ENCODE measurements at regions not wholly inside any gene's neighbourhood (a gene's known extent, or its start where the extent isn't known, plus 50 kb on each side); places are given as distances from the start of the nearest gene placed in this dataset.

GRCh38 chr2:16278421-16279200 lies 338.3 kb downstream of the MYCN start:
- no peak for TF ChIP-seq POLR2AphosphoS5 (IDR thresholded peaks at IDR 0.05; ENCODE audit: low read depth, low read length)

- TF ChIP-seq POLR2AphosphoS5 (IDR thresholded peaks at IDR 0.05; ENCODE audit: low read depth, low read length) (no peak), REST (IDR thresholded peaks at IDR 0.05; ENCODE audit: insufficient read depth in 1 of 2, low read depth in 2 of 2, low read length in 2 of 2) (0 out of 4 replicates have a peak, but pooled peaks of 1 of the 2 experiments have one; percentile 13)
Measured at GRCh38 chr2:16277117-16277516, 336.8 kb downstream of the MYCN start.

- TF ChIP-seq TAF1 (IDR thresholded peaks at IDR 0.05; ENCODE audit: borderline replicate concordance, insufficient read depth, low read length) (no peak), SIN3A (IDR thresholded peaks at IDR 0.05; ENCODE audit: borderline replicate concordance, insufficient read depth, low read length) (no peak), POLR2AphosphoS5 (IDR thresholded peaks at IDR 0.05; ENCODE audit: low read depth, low read length) (no peak)
Measured at GRCh38 chr2:16275661-16276060, 335.3 kb downstream of the MYCN start.

DNA sequence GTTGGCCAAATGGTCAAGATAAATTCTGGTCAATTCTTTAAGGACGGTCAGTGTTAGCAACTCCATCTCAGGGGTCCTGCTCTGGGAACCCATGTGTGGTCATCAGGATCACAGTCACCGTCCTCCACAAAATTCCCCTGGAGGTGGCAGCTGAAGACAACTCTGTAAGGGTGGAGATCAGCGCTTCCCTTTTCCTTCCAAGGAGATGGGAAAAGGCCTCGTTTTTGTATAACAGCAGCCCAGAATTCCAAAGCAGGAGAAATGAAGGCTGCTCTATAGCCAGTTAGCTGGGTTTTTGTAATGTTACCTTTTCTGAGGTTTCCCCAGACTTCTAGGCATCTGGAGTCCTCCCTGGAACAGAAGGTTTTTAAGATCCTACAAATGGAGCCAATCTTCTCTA lies 334.8 kb downstream of the MYCN start:
- TF ChIP-seq FOXP2 (optimal IDR thresholded peaks at IDR 0.05; ENCODE audit: borderline replicate concordance, extremely low read depth, extremely low read length, insufficient read depth) (no peak), POLR2AphosphoS5 (IDR thresholded peaks at IDR 0.05; ENCODE audit: low read depth, low read length) (no peak), REST (IDR thresholded peaks at IDR 0.05; ENCODE audit: insufficient read depth in 1 of 2, low read depth in 2 of 2, low read length in 2 of 2) (no peak), TAF1 (IDR thresholded peaks at IDR 0.05; ENCODE audit: borderline replicate concordance, insufficient read depth, low read length) (no peak)

GRCh38 chr2:16273111-16273510 lies 332.8 kb downstream of the MYCN start:
- TF ChIP-seq SIN3A (IDR thresholded peaks at IDR 0.05; ENCODE audit: borderline replicate concordance, insufficient read depth, low read length) (no peak), FOXP2 (optimal IDR thresholded peaks at IDR 0.05; ENCODE audit: borderline replicate concordance, extremely low read depth, extremely low read length, insufficient read depth) (no peak), TAF1 (IDR thresholded peaks at IDR 0.05; ENCODE audit: borderline replicate concordance, insufficient read depth, low read length) (no peak), POLR2AphosphoS5 (IDR thresholded peaks at IDR 0.05; ENCODE audit: low read depth, low read length) (no peak), REST (IDR thresholded peaks at IDR 0.05; ENCODE audit: insufficient read depth in 1 of 2, low read depth in 2 of 2, low read length in 2 of 2) (no peak)

DNA sequence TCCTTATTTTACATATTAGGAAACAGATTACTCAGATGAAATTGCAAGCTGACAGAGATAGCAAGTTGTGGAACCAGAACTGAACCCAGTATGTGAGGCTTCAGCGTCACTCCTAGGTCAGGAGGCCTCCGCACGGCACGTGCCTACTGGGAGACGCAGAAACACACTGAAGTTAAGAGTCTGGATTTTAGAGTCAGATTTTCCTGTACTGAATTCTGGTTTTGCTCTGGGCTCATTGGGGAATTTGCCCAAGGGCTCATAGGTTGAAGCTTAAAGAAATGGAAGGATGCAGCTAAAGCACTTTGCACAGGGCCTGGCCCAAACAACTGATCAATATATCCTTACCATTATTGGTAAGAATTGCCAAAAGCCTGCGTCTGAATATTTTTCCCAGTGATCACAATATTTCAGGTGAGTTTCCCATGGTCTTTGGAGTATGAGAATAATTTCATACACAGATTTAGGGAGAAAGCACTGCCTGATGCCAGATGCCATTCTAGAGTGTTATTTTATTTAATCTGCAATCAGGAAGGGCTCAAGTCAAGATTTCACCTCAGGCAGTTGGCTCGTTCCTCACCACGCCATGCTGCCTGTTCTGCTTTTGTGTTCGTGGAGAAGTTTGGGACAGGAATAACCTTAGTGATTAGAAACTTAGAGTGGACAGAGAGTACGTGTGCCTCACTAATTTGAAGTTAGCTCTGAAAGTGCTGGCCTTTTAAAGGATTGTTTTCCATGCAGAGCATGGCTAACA lies 331.9 kb downstream of the MYCN start:
- TF ChIP-seq TAF1 (IDR thresholded peaks at IDR 0.05; ENCODE audit: borderline replicate concordance, insufficient read depth, low read length) (no peak), SIN3A (IDR thresholded peaks at IDR 0.05; ENCODE audit: borderline replicate concordance, insufficient read depth, low read length) (no peak), REST (IDR thresholded peaks at IDR 0.05; ENCODE audit: insufficient read depth in 1 of 2, low read depth in 2 of 2, low read length in 2 of 2) (no peak), FOXP2 (optimal IDR thresholded peaks at IDR 0.05; ENCODE audit: borderline replicate concordance, extremely low read depth, extremely low read length, insufficient read depth) (no peak), POLR2AphosphoS5 (IDR thresholded peaks at IDR 0.05; ENCODE audit: low read depth, low read length) (no peak)
